Fibroblast of mammary gland (primary cell): ENCODE measurements at regions not wholly inside any gene's neighbourhood (a gene's known extent, or its start where the extent isn't known, plus 50 kb on each side); places are given as distances from the start of the nearest gene placed in this dataset.
"Not testable (repeated sequence)": the region's sequence is repeated elsewhere in the genome, so short reads cannot be mapped to it uniquely, and the experiment has no call there.

ENCODE experiments used
- DNase-seq: peaks from one replicate; pipeline ENCODE4 v3.0.0-alpha.2; 2010; ENCODE audit warnings: low read depth
- H3K4me3 ChIP-seq: 2 replicates; pipeline ENCODE4 v1.5.1; 2011; ENCODE audit warnings: low read depth, mild to moderate bottlenecking, low read length, moderate library complexity; ENCODE audit not compliant: control insufficient read depth
- CTCF ChIP-seq: conservative IDR thresholded peaks from 2 replicates; pipeline ENCODE4 v1.5.1; 2011; ENCODE audit warnings: low read depth, low read length, inconsistent platforms; ENCODE audit not compliant: control insufficient read depth, insufficient read depth

DNA sequence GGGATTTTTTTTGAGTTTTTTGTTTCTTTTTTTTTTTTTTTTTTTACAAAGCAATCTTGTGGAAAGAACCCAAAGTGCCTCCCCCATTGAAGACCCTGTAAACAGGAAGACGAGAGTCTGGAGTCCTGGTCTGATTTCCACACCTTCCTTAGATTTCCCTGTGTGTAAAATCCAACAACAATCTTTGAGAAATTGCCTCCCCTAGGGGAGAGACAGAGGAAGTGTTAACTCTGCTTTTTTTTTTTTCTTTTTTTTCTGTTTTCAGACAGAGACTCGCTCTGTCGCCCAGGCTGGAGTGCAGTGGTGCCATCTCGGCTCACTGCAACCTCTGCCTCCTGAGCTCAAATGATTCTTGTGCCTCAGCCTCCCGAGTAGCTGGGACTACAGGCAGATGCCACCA lies 82.0 kb upstream of the CLEC6A start:
- peak; percentile 40 for TF ChIP-seq CTCF
- H3K4me3 ChIP-seq, result not testable (repeated sequence)
- peak; percentile 5 for DNase-seq

DNA sequence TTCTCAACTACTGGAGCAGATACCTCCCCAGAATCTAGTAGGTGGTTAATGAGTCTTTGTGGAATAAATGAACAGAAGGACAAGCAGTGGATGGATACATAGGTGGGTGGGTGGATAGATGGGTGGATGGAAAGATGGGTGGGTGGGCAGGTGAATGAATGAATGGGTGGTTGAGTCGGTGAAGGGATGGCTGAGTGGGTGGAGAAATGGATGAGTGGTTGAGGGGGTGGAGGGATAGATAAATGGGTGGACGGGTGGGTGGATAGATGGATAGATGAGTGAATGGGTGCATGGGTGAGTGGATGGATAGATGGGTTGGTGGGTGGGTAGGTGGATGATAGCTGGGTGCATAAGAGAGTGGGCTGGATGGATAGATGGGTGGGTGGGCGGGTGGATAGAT lies 80.6 kb upstream of the CLEC6A start:
- not testable (repeated sequence) for H3K4me3 ChIP-seq, DNase-seq

GRCh38 chr12:8377756-8378155 lies 78.0 kb upstream of the CLEC6A start:
- DNase-seq, H3K4me3 ChIP-seq: not testable (repeated sequence)

GRCh38 chr12:8382556-8382955 lies 73.2 kb upstream of the CLEC6A start:
- DNase-seq, H3K4me3 ChIP-seq: not testable (repeated sequence)

DNA sequence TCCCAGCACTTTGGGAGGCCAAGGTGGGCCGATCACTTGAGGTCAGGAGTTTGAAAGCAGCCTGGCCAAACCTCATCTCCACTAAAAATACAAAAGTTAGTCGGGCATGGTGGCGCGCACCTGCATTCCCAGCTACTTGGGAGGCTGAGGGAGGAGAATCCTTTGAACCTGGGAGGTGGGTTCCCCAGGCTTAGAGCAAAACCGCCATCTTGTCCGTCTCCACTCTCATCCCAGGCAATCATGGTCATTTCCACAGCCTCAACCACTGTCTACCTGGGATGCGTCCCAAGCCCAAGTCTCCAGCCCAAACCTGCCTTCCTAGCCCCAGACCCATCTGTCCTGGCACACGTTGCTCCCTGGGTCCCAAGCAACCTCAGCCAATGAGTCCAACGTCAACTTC lies 71.1 kb upstream of the CLEC6A start:
- not testable (repeated sequence) for H3K4me3 ChIP-seq, DNase-seq

- not testable (repeated sequence) for DNase-seq
Measured at GRCh38 chr12:8385431-8385830, 70.3 kb upstream of the CLEC6A start.

GRCh38 chr12:8386661-8387060 lies 69.1 kb upstream of the CLEC6A start:
- DNase-seq, H3K4me3 ChIP-seq: not testable (repeated sequence)

More at GRCh38 chr12:8385431-8385830, 70.3 kb upstream of the CLEC6A start:
- H3K4me3 ChIP-seq, result not testable (repeated sequence)

GRCh38 chr12:8389296-8389695 lies 66.5 kb upstream of the CLEC6A start:
- DNase-seq, H3K4me3 ChIP-seq: not testable (repeated sequence)

- not testable (repeated sequence) for H3K4me3 ChIP-seq
- DNase-seq, result peak; percentile 19
- peak; percentile 29 for TF ChIP-seq CTCF
Measured at GRCh38 chr12:8390001-8390777, 65.6 kb upstream of the CLEC6A start.

- peak overlapping the region; percentile 7 for H3K4me3 ChIP-seq
- peak; percentile 8 for DNase-seq
Measured at GRCh38 chr12:8396225-8397071, 59.3 kb upstream of the CLEC6A start.

DNA sequence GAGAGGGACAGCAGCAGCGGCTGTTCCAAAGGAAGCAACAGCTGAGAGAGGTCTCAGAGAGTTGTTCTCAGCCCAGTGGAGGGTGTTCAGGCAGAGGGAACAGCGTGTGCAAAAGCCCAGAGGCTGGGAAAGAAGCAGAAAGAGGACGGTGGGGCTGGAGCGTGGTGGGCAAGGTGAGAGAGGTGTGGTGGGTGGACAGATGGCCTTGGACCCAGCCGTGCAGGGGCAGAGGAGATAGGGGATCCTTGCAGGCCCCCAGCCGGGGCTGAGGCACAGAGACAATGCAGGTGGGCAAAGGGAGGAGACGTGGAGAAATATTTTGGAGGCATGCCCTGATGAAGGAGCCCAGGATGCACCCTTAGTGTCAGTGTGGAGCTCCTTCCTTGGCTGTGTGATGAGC lies 58.4 kb upstream of the CLEC6A start:
- DNase-seq, H3K4me3 ChIP-seq: not testable (repeated sequence)

- DNase-seq, H3K4me3 ChIP-seq: not testable (repeated sequence)
Measured at GRCh38 chr12:8399496-8400034, 56.2 kb upstream of the CLEC6A start.

DNA sequence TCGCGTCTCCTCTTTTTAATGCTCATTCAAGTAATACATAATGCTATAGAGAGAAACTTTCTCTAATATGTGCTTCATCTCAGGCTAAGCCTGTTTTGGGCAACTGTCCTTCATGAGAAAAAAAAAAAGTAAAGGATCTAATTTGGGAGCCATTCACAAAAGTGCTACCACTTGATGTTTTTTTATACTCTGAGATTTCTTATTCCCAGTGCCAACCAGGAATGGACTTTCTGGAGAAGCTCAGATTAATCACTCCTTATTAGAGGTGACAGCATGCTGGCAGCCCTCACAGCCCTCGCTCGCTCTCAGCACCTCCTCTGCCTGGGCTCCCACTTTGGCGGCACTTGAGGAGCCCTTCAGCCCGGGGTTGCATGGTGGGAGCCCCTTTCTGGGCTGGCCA lies 51.9 kb upstream of the CLEC6A start:
- DNase-seq, H3K4me3 ChIP-seq: not testable (repeated sequence)

- DNase-seq, H3K4me3 ChIP-seq: not testable (repeated sequence)
Measured at GRCh38 chr12:8404341-8404740, 51.4 kb upstream of the CLEC6A start.
